ENCODE measurements at regions not wholly inside any gene's neighbourhood (a gene's known extent, or its start where the extent isn't known, plus 50 kb on each side); places are given as distances from the start of the nearest gene placed in this dataset.
A peak's percentile ranks its signal among the peaks of the same experiment; 100 is the strongest.

- DNase-seq (ENCODE audit: insufficient read length, low spot score) (no peak), FAIRE-seq (no peak)
These were observed 284.5 kb upstream of the NUDT12 start for GRCh38 chr5:103847060-103847459.

DNA sequence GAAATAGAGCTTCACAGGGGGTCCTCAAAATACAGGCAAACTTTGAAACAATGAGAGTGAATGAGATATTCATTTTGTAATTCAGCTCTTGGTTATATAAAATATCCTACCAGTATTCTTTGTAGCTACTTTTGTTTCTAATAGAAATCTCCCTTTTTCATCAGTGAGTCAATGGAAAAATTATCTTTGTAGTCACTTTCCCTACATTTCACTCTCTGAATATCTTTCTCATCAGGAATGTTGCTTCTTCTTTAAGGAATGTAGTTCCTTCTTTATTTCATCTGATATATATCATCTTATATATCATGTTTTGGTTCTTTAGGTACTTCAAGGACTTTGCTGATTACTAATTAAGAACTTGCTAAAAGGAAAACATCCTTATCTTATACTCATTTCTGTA, 280.3 kb upstream of the NUDT12 start:
- FAIRE-seq (no peak), DNase-seq (ENCODE audit: insufficient read length, low spot score) (no peak)

- DNase-seq (ENCODE audit: insufficient read length, low spot score) (no peak), FAIRE-seq (no peak)
These were observed 278.0 kb upstream of the NUDT12 start for GRCh38 chr5:103840600-103840999.

- FAIRE-seq: no peak
- no peak for DNase-seq (ENCODE audit: insufficient read length, low spot score)
These were observed 271.6 kb upstream of the NUDT12 start for GRCh38 chr5:103834216-103834615.

- FAIRE-seq: no peak
- no peak for DNase-seq (ENCODE audit: insufficient read length, low spot score)
These were observed 267.0 kb upstream of the NUDT12 start for GRCh38 chr5:103829585-103829984.

- DNase-seq (ENCODE audit: insufficient read length, low spot score): no peak
- no peak for FAIRE-seq
These were observed 265.4 kb upstream of the NUDT12 start for GRCh38 chr5:103827976-103828375.

DNA sequence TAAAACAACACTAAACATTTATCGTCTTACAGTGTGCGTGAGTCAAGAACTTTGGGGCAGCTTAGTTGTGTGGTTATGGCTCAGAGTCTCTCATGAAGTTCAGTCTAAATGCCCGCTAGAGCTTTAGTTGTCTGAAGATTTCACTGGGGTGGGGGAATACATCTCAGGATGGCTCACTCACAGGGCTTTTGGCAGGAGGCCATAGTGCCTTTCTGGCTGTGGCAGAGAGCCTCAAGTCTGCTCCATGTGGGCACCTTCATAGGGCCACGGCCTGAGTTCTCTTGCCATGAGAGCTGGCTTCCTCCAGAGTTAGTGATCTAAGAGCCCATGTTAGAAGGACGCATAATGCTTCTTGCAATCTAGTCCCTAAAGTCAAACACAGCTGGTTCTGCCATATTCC, 258.8 kb upstream of the NUDT12 start:
- no peak for FAIRE-seq
- DNase-seq (ENCODE audit: insufficient read length, low spot score): no peak

DNA sequence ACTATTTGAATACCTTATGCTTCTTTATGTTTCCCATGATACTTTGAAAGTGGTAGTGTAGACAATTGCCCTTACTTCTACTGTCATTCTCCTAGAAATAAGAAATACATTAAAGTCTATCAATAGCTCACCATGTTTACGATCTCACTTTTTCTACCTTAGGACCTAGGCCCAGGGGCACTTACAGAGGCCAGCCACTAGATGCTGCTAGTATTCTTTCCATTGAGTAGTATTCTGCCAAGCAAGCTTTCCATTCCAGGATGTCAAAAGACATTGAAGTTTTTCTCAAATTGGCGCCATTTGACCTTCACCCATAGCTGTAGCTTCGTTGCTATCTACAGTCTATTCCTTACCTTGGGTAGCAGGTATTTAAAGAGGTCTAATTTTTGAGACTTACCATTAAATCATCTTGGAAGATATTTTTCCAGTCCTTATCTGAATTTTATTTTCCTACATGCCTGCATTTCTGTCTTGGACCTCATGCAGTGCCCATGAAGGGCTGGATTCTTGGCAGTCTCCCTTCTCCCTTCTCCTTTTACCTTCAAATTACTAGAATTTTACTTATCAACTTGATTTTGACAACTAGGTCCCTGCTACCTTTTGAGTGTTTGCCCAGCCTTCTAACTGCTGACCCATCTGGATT, 246.0 kb upstream of the NUDT12 start:
- FAIRE-seq (no peak), DNase-seq (ENCODE audit: insufficient read length, low spot score) (peak; percentile 25)

GRCh38 chr5:103804711-103805110, 242.1 kb upstream of the NUDT12 start:
- no peak for DNase-seq (ENCODE audit: insufficient read length, low spot score)
- FAIRE-seq: no peak

DNA sequence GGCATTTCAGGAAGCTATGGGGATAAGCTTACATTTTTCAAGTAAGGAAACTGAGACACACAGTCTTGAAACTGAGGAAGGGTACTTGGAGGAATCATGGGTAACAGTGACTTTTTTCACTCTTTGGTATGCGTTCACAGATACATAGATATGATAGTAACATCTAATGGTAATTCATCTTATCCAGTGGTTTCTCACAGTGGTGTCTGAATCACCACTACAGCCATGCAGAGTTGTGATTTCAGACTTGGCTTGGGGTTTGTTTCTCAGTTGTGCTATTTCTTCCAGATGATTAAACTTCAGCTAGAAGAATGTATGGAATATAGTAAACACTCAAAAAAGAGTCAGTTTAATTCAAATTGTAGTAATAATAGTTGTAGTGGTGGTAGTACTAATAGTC, 239.1 kb upstream of the NUDT12 start:
- DNase-seq (ENCODE audit: insufficient read length, low spot score): no peak
- FAIRE-seq: no peak

DNA sequence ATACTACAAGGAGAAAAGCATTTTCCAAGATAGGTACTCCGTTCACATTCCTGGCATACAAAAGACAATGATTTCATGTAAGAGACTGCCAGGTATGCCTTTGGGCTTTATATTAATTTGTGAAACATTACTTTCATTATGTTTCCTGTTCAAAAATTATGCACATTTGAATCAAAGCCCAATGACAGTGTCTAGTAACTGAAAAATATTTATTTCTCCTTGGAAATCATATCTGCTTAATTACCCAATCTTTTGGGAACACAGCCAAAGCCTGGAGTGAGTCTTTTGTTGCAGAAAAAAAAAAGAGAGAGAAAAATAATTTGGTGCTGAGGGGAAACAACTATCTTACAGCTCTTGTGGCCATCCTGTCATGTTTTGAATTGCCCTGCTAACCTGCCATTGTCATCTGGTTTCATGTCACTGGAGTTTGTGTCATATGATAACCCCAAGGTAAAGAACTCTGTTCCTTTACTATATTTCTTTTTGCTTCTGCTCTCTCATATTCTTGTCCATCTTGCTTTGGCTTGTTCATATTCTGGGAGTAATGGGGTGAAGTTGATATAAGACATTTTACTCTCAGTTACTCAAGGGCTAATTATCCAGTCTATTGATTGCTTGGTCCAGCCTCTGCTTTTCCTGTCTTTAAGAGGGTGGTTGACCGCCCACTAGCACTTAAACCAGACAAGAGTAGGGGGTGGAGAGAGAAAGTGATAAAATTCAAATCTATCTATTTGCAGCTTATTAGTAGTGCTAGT, 238.3 kb upstream of the NUDT12 start:
- FAIRE-seq (no peak), DNase-seq (ENCODE audit: insufficient read length, low spot score) (no peak)

- DNase-seq (ENCODE audit: insufficient read length, low spot score): no peak
- FAIRE-seq: no peak
These were observed 231.1 kb upstream of the NUDT12 start for GRCh38 chr5:103793595-103794182.

GRCh38 chr5:103785569-103785968, 223.0 kb upstream of the NUDT12 start:
- DNase-seq (ENCODE audit: insufficient read length, low spot score): no peak
- no peak for FAIRE-seq

DNA sequence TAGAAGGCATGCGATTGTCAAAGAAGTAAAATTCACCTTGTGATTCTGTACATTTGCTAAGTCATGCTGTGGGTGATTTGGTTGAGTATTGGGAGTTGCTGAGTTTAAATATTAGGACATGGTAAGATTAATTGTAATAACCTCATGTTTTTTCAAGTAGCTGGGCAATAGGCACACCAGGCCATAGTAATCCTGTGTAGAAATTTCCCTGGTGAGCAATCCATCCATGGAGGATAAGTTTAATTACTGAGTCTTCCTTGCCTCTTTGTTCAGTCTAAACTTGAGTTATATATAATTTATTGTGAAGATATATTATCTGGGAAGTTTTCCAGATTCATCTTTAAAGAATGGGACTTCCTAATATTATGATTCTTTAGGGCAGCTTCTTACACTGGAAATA, 221.1 kb upstream of the NUDT12 start:
- FAIRE-seq (no peak), DNase-seq (ENCODE audit: insufficient read length, low spot score) (no peak)

DNA sequence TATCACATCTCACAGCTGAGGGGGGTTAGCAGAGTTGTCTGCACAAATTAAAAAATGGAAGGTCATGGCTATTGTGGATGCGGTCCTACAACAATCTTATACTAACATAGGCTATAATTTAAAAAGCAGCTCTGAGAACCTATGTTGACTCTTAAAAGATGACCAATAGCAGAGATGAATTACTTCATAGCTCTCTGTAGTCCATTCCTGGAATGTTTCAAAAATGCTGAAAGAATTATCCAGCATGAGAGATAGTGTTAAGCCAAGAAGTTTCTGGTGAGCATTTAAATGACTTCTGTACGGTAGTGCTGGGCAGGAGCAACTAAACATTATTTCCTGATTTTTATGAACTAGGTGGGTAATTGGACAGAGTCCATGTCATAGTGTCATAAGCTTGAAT, 218.2 kb upstream of the NUDT12 start:
- FAIRE-seq (no peak), DNase-seq (ENCODE audit: insufficient read length, low spot score) (no peak)

GRCh38 chr5:103774721-103775120, 212.1 kb upstream of the NUDT12 start:
- FAIRE-seq: no peak
- DNase-seq (ENCODE audit: insufficient read length, low spot score): peak; percentile 47

GRCh38 chr5:103772248-103772647, 209.7 kb upstream of the NUDT12 start:
- FAIRE-seq: no peak
- no peak for DNase-seq (ENCODE audit: insufficient read length, low spot score)

DNA sequence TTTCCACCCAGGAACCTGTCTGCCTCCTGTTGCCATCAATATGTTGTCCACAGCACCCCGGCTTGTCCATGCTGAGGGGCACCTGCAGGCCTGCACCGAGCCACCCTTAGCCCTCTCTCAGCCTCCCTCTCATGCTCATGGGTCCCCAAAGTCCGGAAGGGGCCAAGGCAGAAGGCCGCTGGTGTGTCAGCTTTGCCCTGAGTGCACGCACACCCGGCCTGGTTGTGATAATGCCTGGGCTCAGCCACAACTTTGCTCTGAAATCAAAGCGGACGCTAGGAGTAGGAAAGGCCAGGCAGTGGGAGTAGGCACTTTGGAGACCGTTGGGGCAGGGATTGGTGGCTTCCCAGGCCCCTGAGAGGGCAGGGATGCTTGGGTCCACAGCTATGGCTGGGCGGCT, 201.8 kb upstream of the NUDT12 start:
- DNase-seq (ENCODE audit: insufficient read length, low spot score) (no peak), FAIRE-seq (no peak)

DNA sequence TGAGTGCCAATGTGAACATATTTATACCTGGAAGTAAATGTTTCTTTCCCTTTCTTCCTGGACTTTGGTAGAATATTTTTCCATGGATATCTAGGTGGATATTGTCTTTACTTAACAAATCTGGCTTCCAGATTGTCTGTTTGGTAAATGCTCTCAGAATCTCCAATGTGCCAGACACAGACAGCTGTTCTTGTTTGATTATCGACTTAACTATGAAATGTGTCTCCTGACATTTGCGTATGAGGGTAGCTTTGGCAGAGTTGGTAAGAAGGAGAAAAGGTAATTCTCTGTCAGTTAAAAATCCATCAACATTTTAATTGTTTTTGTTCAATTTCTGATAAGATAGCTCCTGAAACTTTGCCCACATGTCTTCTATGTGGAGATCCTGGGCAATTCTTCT, 196.4 kb upstream of the NUDT12 start:
- no peak for DNase-seq (ENCODE audit: insufficient read length, low spot score)
- FAIRE-seq: no peak

DNA sequence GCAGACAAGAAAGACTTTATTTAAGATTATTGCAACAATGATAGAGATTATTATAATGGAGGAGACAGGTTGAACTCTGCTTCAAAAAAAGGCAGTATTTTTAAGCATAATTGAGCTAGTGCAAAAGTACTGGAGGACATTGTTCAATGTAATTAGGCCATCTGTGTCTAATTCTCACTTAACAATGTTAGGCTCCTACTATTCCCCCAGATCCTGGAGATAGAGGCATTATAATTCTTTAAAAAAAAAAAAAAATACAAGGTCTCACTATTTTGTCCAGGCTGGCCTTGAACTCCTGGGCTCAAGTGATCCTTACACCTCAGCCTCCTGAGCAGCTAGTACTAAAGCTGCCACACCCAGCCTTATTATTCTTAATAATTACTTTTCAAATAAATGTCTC, 193.4 kb upstream of the NUDT12 start:
- FAIRE-seq (no peak), DNase-seq (ENCODE audit: insufficient read length, low spot score) (no peak)

GRCh38 chr5:103745353-103746065, 182.9 kb upstream of the NUDT12 start:
- FAIRE-seq: no peak
- no peak for DNase-seq (ENCODE audit: insufficient read length, low spot score)

GRCh38 chr5:103744159-103744558, 181.6 kb upstream of the NUDT12 start:
- FAIRE-seq (no peak), DNase-seq (ENCODE audit: insufficient read length, low spot score) (peak; percentile 2)
